ENCODE measurements at regions not wholly inside any gene's neighbourhood (a gene's known extent, or its start where the extent isn't known, plus 50 kb on each side); places are given as distances from the start of the nearest gene placed in this dataset.
A peak's percentile ranks its signal among the peaks of the same experiment; 100 is the strongest.

DNA sequence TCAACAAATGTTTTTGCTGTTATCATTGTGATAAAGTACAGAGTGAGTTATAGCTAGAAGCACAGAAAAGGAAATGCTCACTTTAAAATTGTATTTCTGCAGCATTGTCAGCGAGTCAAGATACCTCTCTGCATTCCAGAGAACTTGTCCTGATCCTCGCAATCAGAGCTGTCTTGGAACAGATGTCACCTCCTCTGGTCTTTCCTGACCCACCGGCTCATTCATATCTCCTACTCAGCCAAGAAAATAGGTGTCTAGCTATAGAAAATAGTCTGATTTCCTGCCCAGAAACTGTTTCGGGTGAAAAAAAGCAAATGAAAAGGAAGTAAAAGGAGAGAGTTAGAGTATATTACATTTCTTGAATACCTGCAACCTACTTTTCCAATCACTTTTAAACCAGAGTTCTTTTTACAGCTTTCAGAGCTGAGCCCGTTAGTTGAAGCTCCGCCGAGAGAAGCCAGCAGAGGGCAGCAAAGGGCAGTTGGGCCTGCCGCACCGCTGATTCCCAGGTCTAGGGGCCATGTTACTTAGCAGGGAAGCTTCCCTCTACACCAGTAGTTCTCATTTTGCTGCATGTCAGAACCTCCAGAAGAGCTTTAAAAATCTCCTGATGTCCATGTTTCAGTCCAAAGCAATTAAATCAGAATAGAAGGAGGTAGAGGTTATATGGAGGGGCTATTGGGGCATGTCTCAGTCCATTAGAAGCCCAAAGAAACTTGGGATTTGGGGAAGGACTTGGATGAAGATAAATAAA, 185.7 kb upstream of the THRB start:
- ATAC-seq (peak; percentile 83 to 95), DNase-seq (ENCODE audit: low read depth in 1 of 2, low spot score in 1 of 2) (peak; percentile 53 to 58), FAIRE-seq (peak; percentile 39)
- Histone ChIP-seq H3K4me3 (no peak overlapping the region), H3K4me2 (no peak overlapping the region), H3K27ac (no peak overlapping the region), H3K4me1 (peaks cover 17% of the 10 kb centered on the region), H3K9me3 (no peaks in the 10 kb centered on the region)
- TF ChIP-seq JUNB (IDR thresholded peaks at IDR 0.05) (no peak), SMC3 (IDR thresholded peaks at IDR 0.05) (peak; percentile 62), RAD21 (conservative IDR thresholded peaks at IDR 0.05 in 1 of 2, IDR thresholded peaks at IDR 0.05 in 1 of 2) (peak; percentile 62 to 63), MAFK (IDR thresholded peaks at IDR 0.05; ENCODE audit: partially characterized antibody) (no peak)
- TF ChIP-seq, protein P1, sequence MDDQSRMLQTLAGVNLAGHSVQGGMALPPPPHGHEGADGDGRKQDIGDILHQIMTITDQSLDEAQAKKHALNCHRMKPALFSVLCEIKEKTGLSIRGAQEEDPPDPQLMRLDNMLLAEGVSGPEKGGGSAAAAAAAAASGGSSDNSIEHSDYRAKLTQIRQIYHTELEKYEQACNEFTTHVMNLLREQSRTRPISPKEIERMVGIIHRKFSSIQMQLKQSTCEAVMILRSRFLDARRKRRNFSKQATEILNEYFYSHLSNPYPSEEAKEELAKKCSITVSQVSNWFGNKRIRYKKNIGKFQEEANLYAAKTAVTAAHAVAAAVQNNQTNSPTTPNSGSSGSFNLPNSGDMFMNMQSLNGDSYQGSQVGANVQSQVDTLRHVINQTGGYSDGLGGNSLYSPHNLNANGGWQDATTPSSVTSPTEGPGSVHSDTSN (IDR thresholded peaks at IDR 0.05) = no peak
- TF ChIP-seq, protein P2, sequence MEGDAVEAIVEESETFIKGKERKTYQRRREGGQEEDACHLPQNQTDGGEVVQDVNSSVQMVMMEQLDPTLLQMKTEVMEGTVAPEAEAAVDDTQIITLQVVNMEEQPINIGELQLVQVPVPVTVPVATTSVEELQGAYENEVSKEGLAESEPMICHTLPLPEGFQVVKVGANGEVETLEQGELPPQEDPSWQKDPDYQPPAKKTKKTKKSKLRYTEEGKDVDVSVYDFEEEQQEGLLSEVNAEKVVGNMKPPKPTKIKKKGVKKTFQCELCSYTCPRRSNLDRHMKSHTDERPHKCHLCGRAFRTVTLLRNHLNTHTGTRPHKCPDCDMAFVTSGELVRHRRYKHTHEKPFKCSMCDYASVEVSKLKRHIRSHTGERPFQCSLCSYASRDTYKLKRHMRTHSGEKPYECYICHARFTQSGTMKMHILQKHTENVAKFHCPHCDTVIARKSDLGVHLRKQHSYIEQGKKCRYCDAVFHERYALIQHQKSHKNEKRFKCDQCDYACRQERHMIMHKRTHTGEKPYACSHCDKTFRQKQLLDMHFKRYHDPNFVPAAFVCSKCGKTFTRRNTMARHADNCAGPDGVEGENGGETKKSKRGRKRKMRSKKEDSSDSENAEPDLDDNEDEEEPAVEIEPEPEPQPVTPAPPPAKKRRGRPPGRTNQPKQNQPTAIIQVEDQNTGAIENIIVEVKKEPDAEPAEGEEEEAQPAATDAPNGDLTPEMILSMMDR (IDR thresholded peaks at IDR 0.05) = peak; percentile 75
- ChIA-PET CTCF (interaction anchor here (0.6 to 6.7 kb wide), 20 partner anchors 9 to 913 kb away, joined by 3 to 44 read pairs (median 3); no protein-coding TSS in a partner anchor), POLR2A (interaction anchor here (1.0 kb wide), 1 partner anchor 748 kb away, joined by 3 read pairs; the partner anchor contains the start of gene RARB)
- 24% methylated on average over 9 of the region's 9 CpGs for WGBS (ENCODE audit: missing lambda C conversion rate)

DNA sequence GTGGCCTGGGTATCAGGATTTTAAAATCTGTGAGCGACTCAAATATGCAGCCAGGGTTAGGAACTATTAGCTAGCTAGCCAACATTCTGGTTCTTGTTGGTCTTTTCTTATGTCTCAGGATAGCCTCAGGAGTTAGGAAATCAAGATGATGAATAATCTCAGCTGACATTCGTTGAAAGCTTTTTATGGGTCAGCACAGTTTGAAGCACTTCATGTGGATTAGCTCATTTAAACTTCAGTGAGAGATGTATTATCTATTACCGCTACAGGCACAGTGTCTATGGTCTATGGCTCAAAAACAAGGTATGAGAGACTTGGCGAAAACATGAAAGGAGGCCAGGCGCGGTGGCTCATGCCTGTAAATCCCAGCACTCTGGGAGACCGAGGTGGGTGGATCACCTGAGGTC, 187.5 kb upstream of the THRB start:
- no peak overlapping the region for H3K4me3 ChIP-seq
- H3K4me1 ChIP-seq = peaks cover 17% of the 10 kb centered on the region
- ATAC-seq (no peak), DNase-seq (ENCODE audit: low read depth in 1 of 2, low spot score in 1 of 2) (no peak), FAIRE-seq (no peak)
- H3K27ac ChIP-seq = no peak overlapping the region
- CTCF ChIA-PET = interaction anchor here (0.7 to 6.7 kb wide), 12 partner anchors 17 to 684 kb away, joined by 3 to 44 read pairs (median 6); no protein-coding TSS in a partner anchor
- POLR2A ChIA-PET = no interaction called here
- H3K4me2 ChIP-seq = no peak overlapping the region
- TF ChIP-seq NR3C1 (IDR thresholded peaks at IDR 0.05) = no peak
- no peak for TF ChIP-seq RCOR1 (IDR thresholded peaks at IDR 0.05; ENCODE audit: low read depth, low read length)
- TF ChIP-seq EHF (CRISPR knock-in tag; IDR thresholded peaks at IDR 0.05) = no peak
- TF ChIP-seq HOXA7 (CRISPR knock-in tag; IDR thresholded peaks at IDR 0.05) = no peak
- TF ChIP-seq BHLHE40 (IDR thresholded peaks at IDR 0.05; ENCODE audit: low read depth, low read length) = no peak
- TF ChIP-seq ZNF302 (CRISPR knock-in tag; IDR thresholded peaks at IDR 0.05) = no peak
- TF ChIP-seq RAD21 (conservative IDR thresholded peaks at IDR 0.05 in 1 of 2, IDR thresholded peaks at IDR 0.05 in 1 of 2) = no peak
- TF ChIP-seq JUNB (IDR thresholded peaks at IDR 0.05) = no peak
- TF ChIP-seq, protein P3, sequence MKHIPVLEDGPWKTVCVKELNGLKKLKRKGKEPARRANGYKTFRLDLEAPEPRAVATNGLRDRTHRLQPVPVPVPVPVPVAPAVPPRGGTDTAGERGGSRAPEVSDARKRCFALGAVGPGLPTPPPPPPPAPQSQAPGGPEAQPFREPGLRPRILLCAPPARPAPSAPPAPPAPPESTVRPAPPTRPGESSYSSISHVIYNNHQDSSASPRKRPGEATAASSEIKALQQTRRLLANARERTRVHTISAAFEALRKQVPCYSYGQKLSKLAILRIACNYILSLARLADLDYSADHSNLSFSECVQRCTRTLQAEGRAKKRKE (CRISPR knock-in tag; IDR thresholded peaks at IDR 0.05; ENCODE audit: low read depth) = no peak
- TF ChIP-seq, protein P4, sequence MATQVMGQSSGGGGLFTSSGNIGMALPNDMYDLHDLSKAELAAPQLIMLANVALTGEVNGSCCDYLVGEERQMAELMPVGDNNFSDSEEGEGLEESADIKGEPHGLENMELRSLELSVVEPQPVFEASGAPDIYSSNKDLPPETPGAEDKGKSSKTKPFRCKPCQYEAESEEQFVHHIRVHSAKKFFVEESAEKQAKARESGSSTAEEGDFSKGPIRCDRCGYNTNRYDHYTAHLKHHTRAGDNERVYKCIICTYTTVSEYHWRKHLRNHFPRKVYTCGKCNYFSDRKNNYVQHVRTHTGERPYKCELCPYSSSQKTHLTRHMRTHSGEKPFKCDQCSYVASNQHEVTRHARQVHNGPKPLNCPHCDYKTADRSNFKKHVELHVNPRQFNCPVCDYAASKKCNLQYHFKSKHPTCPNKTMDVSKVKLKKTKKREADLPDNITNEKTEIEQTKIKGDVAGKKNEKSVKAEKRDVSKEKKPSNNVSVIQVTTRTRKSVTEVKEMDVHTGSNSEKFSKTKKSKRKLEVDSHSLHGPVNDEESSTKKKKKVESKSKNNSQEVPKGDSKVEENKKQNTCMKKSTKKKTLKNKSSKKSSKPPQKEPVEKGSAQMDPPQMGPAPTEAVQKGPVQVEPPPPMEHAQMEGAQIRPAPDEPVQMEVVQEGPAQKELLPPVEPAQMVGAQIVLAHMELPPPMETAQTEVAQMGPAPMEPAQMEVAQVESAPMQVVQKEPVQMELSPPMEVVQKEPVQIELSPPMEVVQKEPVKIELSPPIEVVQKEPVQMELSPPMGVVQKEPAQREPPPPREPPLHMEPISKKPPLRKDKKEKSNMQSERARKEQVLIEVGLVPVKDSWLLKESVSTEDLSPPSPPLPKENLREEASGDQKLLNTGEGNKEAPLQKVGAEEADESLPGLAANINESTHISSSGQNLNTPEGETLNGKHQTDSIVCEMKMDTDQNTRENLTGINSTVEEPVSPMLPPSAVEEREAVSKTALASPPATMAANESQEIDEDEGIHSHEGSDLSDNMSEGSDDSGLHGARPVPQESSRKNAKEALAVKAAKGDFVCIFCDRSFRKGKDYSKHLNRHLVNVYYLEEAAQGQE (IDR thresholded peaks at IDR 0.05) = no peak
- TF ChIP-seq PHF8 (IDR thresholded peaks at IDR 0.05; ENCODE audit: borderline replicate concordance, low read depth) = no peak
- no peak for TF ChIP-seq EHMT2 (IDR thresholded peaks at IDR 0.05; ENCODE audit: low read depth)
- no peak for TF ChIP-seq FOXS1 (CRISPR knock-in tag; IDR thresholded peaks at IDR 0.05)
- no peak for TF ChIP-seq HOXB13 (CRISPR knock-in tag; IDR thresholded peaks at IDR 0.05; ENCODE audit: low read depth)
- TF ChIP-seq KDM1A (IDR thresholded peaks at IDR 0.05; ENCODE audit: low read depth) = no peak
- TF ChIP-seq, protein P5, sequence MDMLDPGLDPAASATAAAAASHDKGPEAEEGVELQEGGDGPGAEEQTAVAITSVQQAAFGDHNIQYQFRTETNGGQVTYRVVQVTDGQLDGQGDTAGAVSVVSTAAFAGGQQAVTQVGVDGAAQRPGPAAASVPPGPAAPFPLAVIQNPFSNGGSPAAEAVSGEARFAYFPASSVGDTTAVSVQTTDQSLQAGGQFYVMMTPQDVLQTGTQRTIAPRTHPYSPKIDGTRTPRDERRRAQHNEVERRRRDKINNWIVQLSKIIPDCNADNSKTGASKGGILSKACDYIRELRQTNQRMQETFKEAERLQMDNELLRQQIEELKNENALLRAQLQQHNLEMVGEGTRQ (IDR thresholded peaks at IDR 0.05) = no peak
- TF ChIP-seq CHD4 (IDR thresholded peaks at IDR 0.05; ENCODE audit: borderline replicate concordance) = no peak
- TF ChIP-seq NFE2L2 (conservative IDR thresholded peaks at IDR 0.05; ENCODE audit: low read length) = no peak
- TF ChIP-seq EP300 (IDR thresholded peaks at IDR 0.05) = no peak
- no peaks in the 10 kb centered on the region for H3K9me3 ChIP-seq
- WGBS (ENCODE audit: missing lambda C conversion rate) = 84% methylated on average over 7 of the region's 7 CpGs
